ENCODE measurements at regions not wholly inside any gene's neighbourhood (a gene's known extent, or its start where the extent isn't known, plus 50 kb on each side); places are given as distances from the start of the nearest gene placed in this dataset.
"Not testable (repeated sequence)": the region's sequence is repeated elsewhere in the genome, so short reads cannot be mapped to it uniquely, and the experiment has no call there.

DNA sequence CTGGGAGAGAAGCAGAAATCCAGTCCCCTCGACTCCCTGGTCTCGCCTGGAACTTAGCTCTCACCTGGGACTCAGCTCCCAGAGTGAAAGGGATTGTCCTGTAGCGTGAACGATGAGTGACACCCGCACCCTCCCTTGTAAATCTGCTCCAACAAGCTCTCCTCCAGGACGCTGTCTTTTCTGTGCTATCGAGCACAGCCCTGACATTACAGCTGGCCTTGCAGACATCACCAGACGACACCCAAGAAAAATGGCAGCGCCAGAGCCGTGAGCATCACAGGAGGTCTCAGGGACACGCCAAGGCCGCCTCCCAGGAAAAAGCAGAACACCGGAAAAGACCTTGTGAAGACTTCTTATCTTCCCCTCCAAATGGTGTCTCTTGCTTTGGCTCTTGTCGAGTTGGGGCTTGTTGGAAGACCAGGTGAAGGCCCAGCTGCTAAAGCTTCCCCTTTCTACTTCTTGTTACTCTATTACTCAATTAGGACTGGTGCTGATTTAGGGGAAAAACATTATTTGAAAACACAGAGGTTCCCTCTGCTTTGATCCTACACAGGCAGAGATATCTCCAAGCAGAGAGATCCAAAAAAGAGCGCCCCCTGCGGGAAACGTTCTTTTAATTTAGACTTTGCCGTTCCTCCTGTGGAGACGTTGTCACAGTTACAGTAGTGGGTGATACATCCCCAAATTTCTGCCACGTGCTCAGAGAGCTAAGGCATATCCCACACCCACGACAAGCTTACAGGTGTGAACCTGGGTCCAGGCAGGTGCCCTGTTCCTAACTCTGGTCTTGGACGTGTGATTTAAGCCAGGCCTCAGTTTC is 127.2 kb downstream of the ATP6V0E2 start:
- H3K27ac ChIP-seq (ENCODE audit: low read length); intact Hi-C loops (cut with micrococcal nuclease); ATAC-seq; H3K4me1 ChIP-seq (ENCODE audit: control insufficient read depth, insufficient read depth, low read length); H3K9me3 ChIP-seq (ENCODE audit: control insufficient read depth, insufficient read depth, low read length); H3K27ac Mint-ChIP-seq; H3K36me3 Mint-ChIP-seq; H3K4me3 Mint-ChIP-seq; H3K27me3 Mint-ChIP-seq (ENCODE audit: low read depth in 2 of 2); H3K36me3 ChIP-seq (ENCODE audit: control insufficient read depth, insufficient read depth, low read length); H3K4me1 Mint-ChIP-seq; H3K4me3 ChIP-seq (ENCODE audit: low read length); H3K27me3 ChIP-seq (ENCODE audit: control insufficient read depth, insufficient read depth, low read length); H3K9me3 Mint-ChIP-seq: not testable (repeated sequence)
- DNase-seq = peak in 1 of 2 donors; percentile 12
- WGBS (ENCODE audit: insufficient coverage) = 60% methylated on average over 19 of the region's 22 CpGs

DNA sequence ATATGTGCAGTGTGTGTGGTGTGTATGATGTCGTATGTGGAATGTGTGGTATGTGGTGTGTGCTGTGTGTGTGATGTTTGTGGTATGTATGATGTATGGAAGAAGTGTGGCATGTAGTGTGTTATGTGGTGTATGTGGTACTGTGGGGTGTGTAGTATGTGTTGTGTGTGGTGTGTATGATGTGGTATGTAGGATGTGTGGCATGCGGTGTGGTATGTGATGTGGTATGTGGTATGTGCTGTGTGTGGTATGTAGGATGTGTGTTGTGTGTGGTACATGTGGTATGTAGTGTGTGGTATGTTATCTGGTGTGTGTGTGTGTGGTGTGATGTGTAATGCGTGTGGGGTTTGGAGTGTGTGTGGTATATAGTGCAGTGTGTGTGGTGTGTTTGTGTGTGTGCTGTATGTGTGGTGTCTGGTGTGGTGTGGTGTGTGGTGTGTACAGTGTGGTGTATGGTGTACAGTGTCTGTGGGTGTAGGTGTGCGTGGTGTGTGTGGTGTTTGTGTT is 129.6 kb downstream of the ATP6V0E2 start:
- TF ChIP-seq, protein P1, sequence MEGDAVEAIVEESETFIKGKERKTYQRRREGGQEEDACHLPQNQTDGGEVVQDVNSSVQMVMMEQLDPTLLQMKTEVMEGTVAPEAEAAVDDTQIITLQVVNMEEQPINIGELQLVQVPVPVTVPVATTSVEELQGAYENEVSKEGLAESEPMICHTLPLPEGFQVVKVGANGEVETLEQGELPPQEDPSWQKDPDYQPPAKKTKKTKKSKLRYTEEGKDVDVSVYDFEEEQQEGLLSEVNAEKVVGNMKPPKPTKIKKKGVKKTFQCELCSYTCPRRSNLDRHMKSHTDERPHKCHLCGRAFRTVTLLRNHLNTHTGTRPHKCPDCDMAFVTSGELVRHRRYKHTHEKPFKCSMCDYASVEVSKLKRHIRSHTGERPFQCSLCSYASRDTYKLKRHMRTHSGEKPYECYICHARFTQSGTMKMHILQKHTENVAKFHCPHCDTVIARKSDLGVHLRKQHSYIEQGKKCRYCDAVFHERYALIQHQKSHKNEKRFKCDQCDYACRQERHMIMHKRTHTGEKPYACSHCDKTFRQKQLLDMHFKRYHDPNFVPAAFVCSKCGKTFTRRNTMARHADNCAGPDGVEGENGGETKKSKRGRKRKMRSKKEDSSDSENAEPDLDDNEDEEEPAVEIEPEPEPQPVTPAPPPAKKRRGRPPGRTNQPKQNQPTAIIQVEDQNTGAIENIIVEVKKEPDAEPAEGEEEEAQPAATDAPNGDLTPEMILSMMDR (IDR thresholded peaks at IDR 0.05) = no peak
- ATAC-seq (peak in 1 of 3 donors; percentile 56), DNase-seq (peak in 1 of 2 donors; percentile 2)
- no peaks in the 10 kb centered on the region for H3K4me1 Mint-ChIP-seq
- H3K27me3 Mint-ChIP-seq (ENCODE audit: low read depth in 2 of 2) = no peaks in the 10 kb centered on the region
- Histone ChIP-seq H3K4me3 (ENCODE audit: low read length) (no peak overlapping the region), H3K27ac (ENCODE audit: low read length) (no peak overlapping the region), H3K27me3 (ENCODE audit: control insufficient read depth, insufficient read depth, low read length) (no peaks in the 10 kb centered on the region), H3K36me3 (ENCODE audit: control insufficient read depth, insufficient read depth, low read length) (no peaks in the 10 kb centered on the region), H3K9me3 (ENCODE audit: control insufficient read depth, insufficient read depth, low read length) (no peaks in the 10 kb centered on the region), H3K4me1 (ENCODE audit: control insufficient read depth, insufficient read depth, low read length) (no peaks in the 10 kb centered on the region)
- WGBS (ENCODE audit: insufficient coverage) = 64% methylated on average over 4 of the region's 4 CpGs
- intact Hi-C loops (cut with micrococcal nuclease) = no loop called here
- H3K36me3 Mint-ChIP-seq = no peaks in the 10 kb centered on the region
- no peak overlapping the region for H3K27ac Mint-ChIP-seq
- no peaks in the 10 kb centered on the region for H3K9me3 Mint-ChIP-seq
- no peak overlapping the region for H3K4me3 Mint-ChIP-seq

DNA sequence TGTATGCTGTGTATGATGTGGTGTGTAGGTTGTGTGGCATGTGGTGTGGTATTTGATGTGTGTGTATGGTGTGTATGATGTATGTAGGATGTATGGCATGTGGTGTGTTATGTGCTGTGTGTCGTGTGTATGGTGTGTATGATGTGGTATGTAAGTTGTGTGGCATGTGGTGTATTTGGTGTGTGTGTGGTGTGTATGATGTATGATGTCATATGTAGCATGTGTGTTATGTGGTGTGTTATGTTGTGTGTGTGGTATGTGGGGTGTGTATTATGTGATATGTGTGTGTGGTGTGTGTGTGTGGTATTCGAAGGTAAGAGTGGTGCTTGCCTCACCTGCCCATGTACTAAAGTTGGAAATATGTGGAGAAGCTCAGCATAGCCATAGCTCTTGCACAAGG is 130.2 kb downstream of the ATP6V0E2 start:
- ATAC-seq = not testable (repeated sequence)

DNA sequence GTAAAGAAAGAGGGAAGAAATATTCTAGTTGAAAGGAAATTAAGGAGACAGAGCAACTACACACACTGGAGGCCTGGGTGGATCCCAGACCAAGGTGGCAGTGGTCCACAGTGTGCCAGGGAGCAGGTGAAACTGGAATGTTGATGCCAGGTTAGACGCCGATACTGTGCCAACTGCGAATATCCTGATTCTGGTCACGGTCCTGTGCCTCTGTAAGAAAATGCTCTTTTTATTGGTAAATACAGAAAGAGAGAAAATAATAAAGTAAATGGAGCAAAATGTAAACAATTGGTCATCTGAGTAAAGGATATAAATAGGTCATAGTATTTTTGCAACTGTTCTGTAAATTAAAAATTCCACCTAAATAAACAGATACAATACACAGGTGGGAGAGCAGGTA is 131.1 kb downstream of the ATP6V0E2 start:
- H3K9me3 ChIP-seq (ENCODE audit: control insufficient read depth, insufficient read depth, low read length); H3K4me3 ChIP-seq (ENCODE audit: low read length); H3K27ac ChIP-seq (ENCODE audit: low read length); H3K27ac Mint-ChIP-seq; intact Hi-C loops (cut with micrococcal nuclease); H3K9me3 Mint-ChIP-seq; H3K27me3 ChIP-seq (ENCODE audit: control insufficient read depth, insufficient read depth, low read length); H3K4me3 Mint-ChIP-seq; H3K4me1 ChIP-seq (ENCODE audit: control insufficient read depth, insufficient read depth, low read length); H3K36me3 ChIP-seq (ENCODE audit: control insufficient read depth, insufficient read depth, low read length); H3K27me3 Mint-ChIP-seq (ENCODE audit: low read depth in 2 of 2); DNase-seq; ATAC-seq; H3K36me3 Mint-ChIP-seq; H3K4me1 Mint-ChIP-seq: not testable (repeated sequence)
- WGBS (ENCODE audit: insufficient coverage) = 100% methylated on average over 4 of the region's 4 CpGs

More for the DNA sequence above, 130.2 kb downstream of the ATP6V0E2 start:
- H3K27ac Mint-ChIP-seq; H3K27me3 ChIP-seq (ENCODE audit: control insufficient read depth, insufficient read depth, low read length); H3K36me3 Mint-ChIP-seq; H3K4me3 Mint-ChIP-seq; intact Hi-C loops (cut with micrococcal nuclease); H3K27ac ChIP-seq (ENCODE audit: low read length); DNase-seq; H3K27me3 Mint-ChIP-seq (ENCODE audit: low read depth in 2 of 2); H3K9me3 ChIP-seq (ENCODE audit: control insufficient read depth, insufficient read depth, low read length); H3K36me3 ChIP-seq (ENCODE audit: control insufficient read depth, insufficient read depth, low read length); H3K4me3 ChIP-seq (ENCODE audit: low read length); H3K4me1 ChIP-seq (ENCODE audit: control insufficient read depth, insufficient read depth, low read length); H3K4me1 Mint-ChIP-seq; H3K9me3 Mint-ChIP-seq: not testable (repeated sequence)
- WGBS (ENCODE audit: insufficient coverage) = 98% methylated on average over 2 of the region's 2 CpGs

DNA sequence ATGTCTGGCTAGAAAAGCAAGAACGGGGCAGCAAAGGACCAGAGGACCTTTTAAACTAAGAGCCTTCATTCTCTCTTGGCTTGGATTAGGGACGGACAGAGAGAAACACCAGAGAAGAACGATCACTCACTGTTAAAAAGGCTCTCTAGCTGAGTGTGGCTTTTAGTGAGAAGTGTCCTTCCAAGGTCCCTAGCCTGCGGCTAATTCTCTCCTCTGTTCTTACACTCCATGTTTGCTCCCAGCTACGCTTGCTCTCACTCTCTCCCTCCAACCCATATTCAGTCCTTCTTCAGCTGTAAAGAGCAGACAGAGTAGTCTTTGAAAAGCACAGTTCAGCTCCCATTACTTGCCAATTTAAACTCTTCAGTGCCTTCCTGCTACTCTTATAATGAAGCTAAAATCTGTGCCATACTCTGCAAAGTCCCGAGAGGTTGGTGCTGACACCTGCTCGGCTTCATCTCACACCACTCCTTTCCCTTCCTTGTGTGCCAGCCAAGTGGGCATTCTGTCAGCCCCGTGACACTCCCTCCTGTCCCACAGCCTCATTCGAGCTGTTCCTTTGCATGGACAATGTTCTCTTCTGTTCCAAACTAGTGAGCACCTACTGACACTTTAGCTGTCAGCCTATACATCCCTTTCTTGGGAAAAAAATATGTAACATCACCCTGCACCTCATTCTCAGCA is 136.0 kb downstream of the ATP6V0E2 start:
- DNase-seq; H3K27me3 Mint-ChIP-seq (ENCODE audit: low read depth in 2 of 2); H3K4me1 Mint-ChIP-seq; H3K4me3 Mint-ChIP-seq; intact Hi-C loops (cut with micrococcal nuclease); H3K4me3 ChIP-seq (ENCODE audit: low read length); H3K36me3 Mint-ChIP-seq; H3K27ac ChIP-seq (ENCODE audit: low read length); H3K27ac Mint-ChIP-seq; ATAC-seq; H3K9me3 Mint-ChIP-seq; H3K27me3 ChIP-seq (ENCODE audit: control insufficient read depth, insufficient read depth, low read length); H3K9me3 ChIP-seq (ENCODE audit: control insufficient read depth, insufficient read depth, low read length); H3K4me1 ChIP-seq (ENCODE audit: control insufficient read depth, insufficient read depth, low read length); H3K36me3 ChIP-seq (ENCODE audit: control insufficient read depth, insufficient read depth, low read length): not testable (repeated sequence)
- WGBS (ENCODE audit: insufficient coverage) = 83% methylated on average over 4 of the region's 9 CpGs

DNA sequence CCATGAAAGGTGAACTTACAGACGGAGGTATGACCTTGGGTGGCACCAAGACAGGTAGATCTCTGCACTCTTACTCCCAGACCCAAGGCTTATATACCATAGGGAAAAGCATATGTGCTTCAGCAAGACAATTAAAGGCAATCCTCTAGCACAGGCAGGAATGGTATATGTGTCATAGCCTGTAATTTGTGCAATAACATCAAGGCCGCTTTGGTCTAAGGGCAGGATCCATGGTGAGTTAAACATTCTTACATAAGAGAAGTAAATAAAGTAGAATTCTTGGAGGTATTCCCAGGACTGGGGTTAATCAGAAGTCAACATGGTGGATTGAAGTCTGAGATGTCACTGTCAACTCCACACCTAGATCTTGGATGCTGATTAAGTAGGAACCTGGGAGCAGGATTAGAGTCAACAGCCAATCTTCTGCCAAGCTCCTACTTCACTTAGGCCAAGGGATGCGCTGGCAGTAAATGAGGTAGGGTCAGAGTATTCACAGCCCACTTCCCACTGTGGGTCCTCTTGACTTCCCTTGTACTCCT is 143.0 kb downstream of the ATP6V0E2 start:
- H3K4me3 Mint-ChIP-seq; H3K4me3 ChIP-seq (ENCODE audit: low read length); H3K4me1 ChIP-seq (ENCODE audit: control insufficient read depth, insufficient read depth, low read length); H3K27ac Mint-ChIP-seq; DNase-seq; H3K9me3 Mint-ChIP-seq; H3K36me3 ChIP-seq (ENCODE audit: control insufficient read depth, insufficient read depth, low read length); H3K27me3 Mint-ChIP-seq (ENCODE audit: low read depth in 2 of 2); intact Hi-C loops (cut with micrococcal nuclease); H3K36me3 Mint-ChIP-seq; H3K9me3 ChIP-seq (ENCODE audit: control insufficient read depth, insufficient read depth, low read length); H3K27me3 ChIP-seq (ENCODE audit: control insufficient read depth, insufficient read depth, low read length); H3K4me1 Mint-ChIP-seq; H3K27ac ChIP-seq (ENCODE audit: low read length); ATAC-seq: not testable (repeated sequence)
- WGBS (ENCODE audit: insufficient coverage) = 89% methylated on average over 1 of the region's 3 CpGs

DNA sequence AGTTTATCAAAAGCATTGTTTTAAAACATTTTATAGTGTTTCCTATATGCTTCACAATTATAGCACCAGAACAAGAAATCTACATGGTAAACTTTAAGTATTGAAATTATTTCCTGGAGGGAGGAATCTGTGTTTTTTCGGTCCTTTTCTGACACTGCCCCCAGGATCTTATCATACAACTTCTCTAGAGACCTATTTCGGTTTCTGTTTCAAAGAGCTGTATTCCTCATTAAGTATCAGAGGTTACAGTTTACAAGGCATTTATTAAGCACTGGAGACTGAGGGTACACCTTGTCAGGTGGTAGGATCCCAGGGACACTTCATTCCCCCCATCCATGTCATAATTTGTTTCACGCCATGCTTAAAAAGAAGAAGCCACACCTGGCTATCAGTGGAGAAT is 146.4 kb downstream of the ATP6V0E2 start:
- H3K4me3 Mint-ChIP-seq; H3K9me3 ChIP-seq (ENCODE audit: control insufficient read depth, insufficient read depth, low read length); H3K27me3 ChIP-seq (ENCODE audit: control insufficient read depth, insufficient read depth, low read length); H3K36me3 Mint-ChIP-seq; H3K9me3 Mint-ChIP-seq; H3K4me1 Mint-ChIP-seq; H3K27ac Mint-ChIP-seq; intact Hi-C loops (cut with micrococcal nuclease); H3K27me3 Mint-ChIP-seq (ENCODE audit: low read depth in 2 of 2); H3K27ac ChIP-seq (ENCODE audit: low read length); H3K4me3 ChIP-seq (ENCODE audit: low read length); H3K4me1 ChIP-seq (ENCODE audit: control insufficient read depth, insufficient read depth, low read length); DNase-seq; H3K36me3 ChIP-seq (ENCODE audit: control insufficient read depth, insufficient read depth, low read length); ATAC-seq: not testable (repeated sequence)
- WGBS (ENCODE audit: insufficient coverage) = no CpG with 5 or more reads among the region's 3 CpGs

Data from natural killer cell (primary cell).